Glutamatergic neuron (in vitro differentiated cells): ENCODE measurements at regions not wholly inside any gene's neighbourhood (a gene's known extent, or its start where the extent isn't known, plus 50 kb on each side); places are given as distances from the start of the nearest gene placed in this dataset.
A peak's percentile ranks its signal among the peaks of the same experiment; 100 is the strongest.

ENCODE experiments used
- DNase-seq: peaks from one replicate; pipeline ENCODE4 v3.0.0; 2022
- H3K27ac Mint-ChIP-seq: one replicate; pipeline ENCODE4 v1.8.0; 2020; ENCODE audit warnings: mild to moderate bottlenecking, mixed read lengths, inconsistent platforms; ENCODE audit not compliant: unreplicated experiment
- H3K27me3 Mint-ChIP-seq: one replicate; pipeline ENCODE4 v1.8.0; 2020; ENCODE audit warnings: mild to moderate bottlenecking, moderate library complexity, mixed read lengths, inconsistent platforms; ENCODE audit not compliant: unreplicated experiment
- H3K36me3 Mint-ChIP-seq: one replicate; pipeline ENCODE4 v1.8.0; 2020; ENCODE audit warnings: mild to moderate bottlenecking, mixed read lengths, inconsistent platforms; ENCODE audit not compliant: unreplicated experiment
- H3K4me1 Mint-ChIP-seq: one replicate; pipeline ENCODE4 v1.8.0; 2020; ENCODE audit warnings: mild to moderate bottlenecking, low read depth, mixed read lengths, inconsistent platforms; ENCODE audit not compliant: unreplicated experiment
- H3K4me3 Mint-ChIP-seq: one replicate; pipeline ENCODE4 v1.8.0; 2020; ENCODE audit warnings: mild to moderate bottlenecking, mixed read lengths, inconsistent platforms; ENCODE audit not compliant: unreplicated experiment
- H3K9me3 Mint-ChIP-seq: one replicate; pipeline ENCODE4 v1.8.0; 2020; ENCODE audit warnings: mild to moderate bottlenecking, moderate library complexity, mixed read lengths, inconsistent platforms; ENCODE audit not compliant: unreplicated experiment
- TF ChIP-seq, protein P1 (sequence below): fragments of 200-600 bp; sonication (generic); IDR thresholded peaks from one replicate; pipeline ENCODE4 v1.5.0; 2021; ENCODE audit not compliant: partially characterized antibody, unreplicated experiment

DNA sequence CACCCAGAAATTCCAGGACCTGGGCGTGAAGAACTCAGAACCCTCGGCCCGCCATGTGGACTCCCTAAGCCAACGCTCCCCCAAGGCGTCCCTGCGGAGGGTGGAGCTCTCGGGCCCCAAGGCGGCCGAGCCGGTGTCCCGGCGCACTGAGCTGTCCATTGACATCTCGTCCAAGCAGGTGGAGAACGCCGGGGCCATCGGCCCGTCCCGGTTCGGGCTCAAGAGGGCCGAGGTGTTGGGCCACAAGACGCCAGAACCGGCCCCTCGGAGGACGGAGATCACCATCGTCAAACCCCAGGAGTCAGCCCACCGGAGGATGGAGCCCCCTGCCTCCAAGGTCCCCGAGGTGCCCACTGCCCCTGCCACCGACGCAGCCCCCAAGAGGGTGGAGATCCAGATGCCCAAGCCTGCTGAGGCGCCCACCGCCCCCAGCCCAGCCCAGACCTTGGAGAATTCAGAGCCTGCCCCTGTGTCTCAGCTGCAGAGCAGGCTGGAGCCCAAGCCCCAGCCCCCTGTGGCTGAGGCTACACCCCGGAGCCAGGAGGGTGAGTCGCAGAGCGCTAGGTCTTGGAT is 261.5 kb downstream of the SEC14L1 start:
- H3K4me3 Mint-ChIP-seq = no peak overlapping the region
- H3K27me3 Mint-ChIP-seq = peaks cover 5% of the 10 kb centered on the region
- TF ChIP-seq, protein P1, sequence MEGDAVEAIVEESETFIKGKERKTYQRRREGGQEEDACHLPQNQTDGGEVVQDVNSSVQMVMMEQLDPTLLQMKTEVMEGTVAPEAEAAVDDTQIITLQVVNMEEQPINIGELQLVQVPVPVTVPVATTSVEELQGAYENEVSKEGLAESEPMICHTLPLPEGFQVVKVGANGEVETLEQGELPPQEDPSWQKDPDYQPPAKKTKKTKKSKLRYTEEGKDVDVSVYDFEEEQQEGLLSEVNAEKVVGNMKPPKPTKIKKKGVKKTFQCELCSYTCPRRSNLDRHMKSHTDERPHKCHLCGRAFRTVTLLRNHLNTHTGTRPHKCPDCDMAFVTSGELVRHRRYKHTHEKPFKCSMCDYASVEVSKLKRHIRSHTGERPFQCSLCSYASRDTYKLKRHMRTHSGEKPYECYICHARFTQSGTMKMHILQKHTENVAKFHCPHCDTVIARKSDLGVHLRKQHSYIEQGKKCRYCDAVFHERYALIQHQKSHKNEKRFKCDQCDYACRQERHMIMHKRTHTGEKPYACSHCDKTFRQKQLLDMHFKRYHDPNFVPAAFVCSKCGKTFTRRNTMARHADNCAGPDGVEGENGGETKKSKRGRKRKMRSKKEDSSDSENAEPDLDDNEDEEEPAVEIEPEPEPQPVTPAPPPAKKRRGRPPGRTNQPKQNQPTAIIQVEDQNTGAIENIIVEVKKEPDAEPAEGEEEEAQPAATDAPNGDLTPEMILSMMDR = no peak
- no peak overlapping the region for H3K27ac Mint-ChIP-seq
- peaks cover 5% of the 10 kb centered on the region for H3K36me3 Mint-ChIP-seq
- DNase-seq = no peak
- peaks cover 6% of the 10 kb centered on the region for H3K9me3 Mint-ChIP-seq
- peaks cover 18% of the 10 kb centered on the region for H3K4me1 Mint-ChIP-seq

DNA sequence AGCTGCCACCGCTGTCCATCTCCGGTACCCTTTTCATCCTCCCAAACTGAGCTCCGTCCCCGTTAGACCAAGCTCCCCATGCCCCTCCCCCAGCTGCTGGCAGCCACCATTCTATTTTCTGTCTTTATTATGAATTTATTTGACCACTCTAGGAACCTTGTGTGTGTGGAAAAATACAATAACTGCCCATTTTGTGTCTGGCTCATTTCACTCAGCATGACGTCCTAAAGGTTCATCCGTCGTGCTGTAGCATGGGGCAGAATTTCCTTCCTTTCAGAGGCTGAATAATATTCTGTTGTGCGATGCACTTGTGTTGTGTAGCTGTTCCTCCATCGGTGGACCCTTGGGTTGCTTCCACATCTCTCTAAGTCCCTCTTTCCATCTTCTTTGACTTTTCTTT is 263.1 kb downstream of the SEC14L1 start:
- TF ChIP-seq, protein P1 = no peak
- H3K4me1 Mint-ChIP-seq = peaks cover 18% of the 10 kb centered on the region
- no peak overlapping the region for H3K27ac Mint-ChIP-seq
- H3K9me3 Mint-ChIP-seq = peaks cover 6% of the 10 kb centered on the region
- H3K27me3 Mint-ChIP-seq = peaks cover 5% of the 10 kb centered on the region
- H3K4me3 Mint-ChIP-seq = no peak overlapping the region
- H3K36me3 Mint-ChIP-seq = peaks cover 5% of the 10 kb centered on the region
- DNase-seq = no peak

DNA sequence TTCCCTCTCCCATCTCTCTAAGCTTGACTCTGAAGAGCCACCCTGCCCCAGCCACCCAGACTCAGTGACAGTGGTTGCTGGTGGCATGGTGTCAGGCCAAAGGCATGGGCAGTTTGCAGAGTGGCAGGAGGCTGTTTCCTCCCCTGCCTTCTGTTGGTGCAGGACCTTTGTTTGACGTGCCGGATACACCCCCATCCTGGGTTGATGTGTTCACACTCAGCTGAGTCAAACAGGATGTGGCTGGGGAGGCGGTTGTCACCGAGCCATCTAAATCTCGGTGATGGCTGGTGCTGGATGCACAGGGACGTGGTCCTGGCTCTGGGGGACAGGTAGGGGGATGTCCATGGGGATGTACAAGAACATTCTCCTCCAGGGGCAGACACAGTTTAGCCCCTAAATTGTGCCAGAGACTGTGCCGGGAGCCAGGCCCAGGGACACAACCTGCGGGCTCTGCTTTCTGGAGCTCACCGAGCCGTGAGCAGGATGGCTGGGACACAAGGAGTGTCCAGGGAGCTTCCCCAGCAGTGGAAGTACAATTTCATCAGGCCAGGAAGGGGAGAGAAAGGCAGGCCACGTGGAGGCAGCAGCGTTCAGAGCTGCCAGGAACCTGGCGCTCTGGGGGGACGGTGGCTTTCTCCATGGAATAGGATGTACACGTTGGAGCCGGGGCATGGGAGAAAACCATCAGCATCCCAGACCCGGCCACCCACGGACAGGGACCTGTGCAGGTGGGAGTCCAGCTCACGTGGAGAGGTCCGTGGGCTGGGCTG is 264.2 kb downstream of the SEC14L1 start:
- peaks cover 5% of the 10 kb centered on the region for H3K27me3 Mint-ChIP-seq

DNA sequence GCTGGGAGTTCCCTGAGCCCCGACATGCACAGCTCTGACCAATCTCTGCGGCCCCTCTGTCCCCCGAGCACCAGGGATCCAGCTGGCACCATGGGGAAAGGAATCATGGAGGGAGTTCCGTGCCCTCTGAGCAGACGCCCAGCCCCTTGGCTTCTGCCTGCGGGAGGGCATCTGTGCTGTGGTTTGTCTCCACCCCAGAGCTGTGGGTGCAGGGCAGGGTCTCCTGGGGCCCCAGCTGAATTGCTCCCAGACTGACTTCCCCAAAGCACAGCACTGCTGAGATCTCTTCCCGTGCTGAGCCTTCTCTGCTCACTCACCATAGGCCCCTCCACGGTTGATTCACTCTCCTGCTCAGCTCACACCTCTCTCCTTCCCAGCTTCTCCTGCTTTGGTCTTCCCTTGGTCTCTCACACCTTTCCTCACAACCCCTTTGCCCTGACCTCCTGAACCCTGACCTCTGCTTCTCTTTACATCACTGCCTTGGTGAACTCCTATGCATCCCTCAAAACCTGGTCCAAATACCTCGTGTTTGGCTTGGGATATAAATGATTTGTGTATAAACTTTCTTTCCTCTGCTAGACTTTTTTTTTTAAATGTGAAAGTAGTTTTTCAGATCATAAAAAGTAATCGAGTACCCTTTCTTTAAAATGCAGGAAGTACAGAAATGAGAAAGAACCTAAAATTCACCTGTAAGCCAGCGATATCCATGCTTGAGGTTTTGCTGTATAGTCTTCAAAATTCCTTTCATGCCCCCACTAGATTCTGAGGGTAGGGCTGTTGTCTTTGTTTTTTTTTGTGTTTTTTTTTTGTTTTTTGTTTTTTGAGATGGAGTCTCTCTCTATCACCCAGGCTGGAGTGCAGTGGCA is 265.3 kb downstream of the SEC14L1 start:
- Mint-ChIP-seq H3K36me3 (peaks cover 5% of the 10 kb centered on the region), H3K27ac (no peak overlapping the region), H3K4me1 (peaks cover 14% of the 10 kb centered on the region), H3K9me3 (peaks cover 8% of the 10 kb centered on the region), H3K4me3 (peak overlapping the region; percentile 43), H3K27me3 (peaks cover 8% of the 10 kb centered on the region)
- DNase-seq = no peak
- TF ChIP-seq, protein P1 = no peak

More for the DNA sequence above, 264.2 kb downstream of the SEC14L1 start:
- Mint-ChIP-seq H3K9me3 (peaks cover 7% of the 10 kb centered on the region), H3K36me3 (peaks cover 5% of the 10 kb centered on the region), H3K27ac (no peak overlapping the region), H3K4me3 (no peak overlapping the region), H3K4me1 (peaks cover 18% of the 10 kb centered on the region)
- no peak for DNase-seq
- TF ChIP-seq, protein P1 = no peak
